Stimulated activated naive CD4-positive, alpha-beta T cell (primary cell): ENCODE measurements at regions not wholly inside any gene's neighbourhood (a gene's known extent, or its start where the extent isn't known, plus 50 kb on each side); places are given as distances from the start of the nearest gene placed in this dataset.

ENCODE experiments used
- DNase-seq, 6 experiments: peaks; one replicate each; lab custom pipeline; 2025; lab: John Stamatoyannopoulos, UW

DNA sequence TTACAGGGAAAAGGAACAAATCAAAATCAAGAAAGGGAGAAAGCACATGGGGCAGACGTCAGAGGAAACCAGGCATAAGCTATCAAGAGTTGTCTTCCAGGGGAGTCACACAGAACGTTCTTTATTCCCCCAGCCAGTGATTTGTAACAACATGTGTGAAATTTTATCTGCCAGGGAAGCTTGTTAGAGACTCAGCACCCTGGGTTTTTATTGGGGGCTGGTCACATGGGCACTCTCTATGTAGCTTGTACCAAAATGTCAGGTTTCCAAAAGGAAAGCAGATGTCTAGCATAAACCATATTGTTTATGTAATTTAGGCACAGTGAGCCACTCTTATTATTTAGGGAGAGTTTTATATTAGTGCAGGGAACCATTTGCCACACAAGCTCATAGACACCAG, 440.4 kb upstream of the DCN start:
- no peak for DNase-seq

DNA sequence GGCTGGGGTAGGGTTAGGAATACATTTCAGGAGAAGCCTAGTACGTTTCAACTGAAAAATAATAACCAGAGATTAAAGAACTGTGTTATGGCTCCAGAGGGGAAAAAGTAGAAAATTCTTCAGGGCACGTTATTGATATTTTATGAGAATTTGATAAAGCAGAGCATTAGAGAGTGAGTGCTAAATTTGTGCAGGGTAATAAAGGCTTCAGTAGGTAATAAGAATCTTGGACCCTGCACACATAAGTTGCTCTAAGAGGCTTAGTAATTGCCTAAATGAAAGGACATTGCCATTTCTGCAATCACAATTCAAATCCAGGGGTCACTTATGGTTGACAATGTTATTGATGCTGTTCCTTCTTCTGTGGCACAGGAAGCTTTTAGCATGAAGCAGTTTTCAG, 439.4 kb upstream of the DCN start:
- DNase-seq: no peak

DNA sequence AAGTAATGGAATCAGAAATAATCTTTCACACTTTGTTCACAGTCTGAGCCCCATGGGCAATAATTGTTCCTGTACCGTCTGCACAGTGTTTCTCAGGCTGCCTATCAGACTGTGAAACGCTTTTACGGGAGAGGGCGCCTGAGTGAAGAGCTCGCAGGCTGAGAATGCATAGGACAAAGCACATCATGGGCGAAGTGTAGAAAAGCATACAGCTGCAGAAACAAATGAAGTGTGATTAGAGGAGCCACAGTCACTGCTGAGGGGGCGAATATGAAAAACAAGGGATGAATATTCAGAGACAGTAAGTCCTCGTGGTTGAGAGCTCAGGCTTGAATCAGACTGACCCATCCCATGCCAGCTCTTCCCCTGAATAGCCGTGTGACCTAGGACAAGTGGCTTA, 438.4 kb upstream of the DCN start:
- no peak for DNase-seq

DNA sequence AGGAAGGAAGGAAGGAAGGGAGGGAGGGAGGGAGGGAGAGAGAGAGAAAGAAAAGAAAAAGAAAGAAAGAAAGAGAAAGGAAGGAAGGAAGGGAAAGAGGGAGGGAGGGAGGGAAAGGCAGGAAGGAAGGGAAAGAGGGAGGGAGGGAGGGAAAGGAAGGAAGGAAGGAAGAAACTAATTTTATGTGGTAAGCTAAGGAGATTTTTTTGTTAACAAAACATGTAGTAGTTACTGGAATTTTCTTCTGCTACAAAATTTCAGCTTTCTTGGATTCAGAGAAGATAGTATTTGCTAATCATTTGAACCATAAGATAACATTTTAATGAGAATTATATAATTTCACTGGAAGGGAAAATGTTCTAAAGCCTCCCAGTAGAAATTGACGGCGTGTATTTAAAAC, 437.8 kb upstream of the DCN start:
- no peak for DNase-seq

DNA sequence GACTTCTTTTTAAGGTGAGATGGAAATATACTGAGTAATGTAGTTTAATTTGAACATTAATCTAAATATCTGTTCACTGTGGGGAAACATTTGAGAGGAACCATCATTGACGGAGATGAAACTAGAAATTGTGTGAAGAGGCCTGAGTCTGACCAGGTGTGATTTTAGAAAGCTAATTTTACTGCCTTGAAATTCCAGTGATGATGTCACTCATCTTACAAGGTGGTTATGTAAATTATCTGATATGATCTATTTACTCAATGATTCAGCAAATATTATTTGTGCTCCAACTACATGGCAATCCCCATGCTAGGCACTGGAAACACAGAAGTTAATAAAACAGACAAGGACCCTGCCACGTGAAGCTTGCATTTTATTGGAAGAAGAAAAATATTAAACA, 435.7 kb upstream of the DCN start:
- no peak for DNase-seq

DNA sequence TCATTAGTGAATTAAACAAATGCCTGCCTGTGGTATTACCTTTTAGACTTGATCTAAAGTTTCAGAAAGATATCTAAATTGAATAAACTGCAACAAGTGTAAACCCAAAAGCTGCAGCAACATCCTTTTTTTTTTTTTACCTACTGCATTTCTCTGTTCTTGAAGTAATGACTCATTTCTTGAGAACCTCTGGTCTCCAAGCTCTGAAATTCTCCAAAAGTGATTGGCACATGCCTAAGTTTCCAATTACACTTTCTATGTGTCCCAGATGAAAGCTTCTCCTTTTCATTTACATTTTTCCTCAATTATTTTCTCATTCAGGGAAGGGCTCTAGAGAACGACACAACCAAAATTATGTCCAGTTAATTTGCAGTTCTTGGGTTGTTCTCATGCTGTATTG, 435.2 kb upstream of the DCN start:
- no peak for DNase-seq

DNA sequence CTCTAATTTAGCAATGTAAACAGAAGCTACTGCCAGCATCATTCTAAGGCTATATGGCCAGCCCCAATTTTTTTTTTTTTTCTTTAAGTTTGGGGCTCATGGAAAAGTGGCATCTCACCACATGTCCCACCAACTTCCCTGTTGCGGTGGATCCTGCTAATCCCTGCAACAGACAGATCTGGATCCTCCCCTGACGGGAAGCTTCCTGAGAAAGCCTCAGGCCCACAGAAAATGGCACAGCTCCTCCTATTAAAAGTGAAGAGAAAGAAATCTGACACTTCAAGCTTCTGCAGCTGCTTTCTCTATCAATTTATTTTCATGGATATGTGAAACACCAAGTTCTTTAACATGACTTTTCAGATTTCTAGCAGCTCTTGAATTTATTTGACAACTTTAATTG, 433.8 kb upstream of the DCN start:
- DNase-seq: no peak

DNA sequence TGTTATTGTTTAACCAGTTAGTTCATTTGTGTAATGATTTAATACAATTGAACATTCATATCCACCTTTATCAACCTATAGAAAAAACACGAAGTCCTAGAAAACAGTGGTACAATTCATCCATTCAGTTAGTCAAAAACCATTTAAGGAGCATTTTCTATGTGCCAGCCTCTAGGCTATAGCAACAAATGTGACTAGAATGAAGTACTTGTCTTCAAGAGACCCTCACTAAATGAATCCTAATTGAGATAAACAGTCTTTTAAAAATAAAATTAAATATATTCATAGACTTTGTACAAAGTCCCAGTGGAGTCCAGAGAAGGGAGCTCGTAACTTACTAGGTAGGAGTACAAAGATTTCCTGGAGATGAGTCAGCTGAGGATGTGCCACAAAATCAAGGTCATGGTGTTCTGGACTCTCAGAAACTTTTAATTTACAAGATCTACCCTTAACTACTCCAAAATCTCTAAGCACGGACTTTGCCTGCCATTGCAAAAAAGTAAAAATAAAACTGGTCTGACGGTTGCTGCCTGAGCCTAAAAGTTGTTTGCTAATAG, 430.7 kb upstream of the DCN start:
- DNase-seq: no peak

DNA sequence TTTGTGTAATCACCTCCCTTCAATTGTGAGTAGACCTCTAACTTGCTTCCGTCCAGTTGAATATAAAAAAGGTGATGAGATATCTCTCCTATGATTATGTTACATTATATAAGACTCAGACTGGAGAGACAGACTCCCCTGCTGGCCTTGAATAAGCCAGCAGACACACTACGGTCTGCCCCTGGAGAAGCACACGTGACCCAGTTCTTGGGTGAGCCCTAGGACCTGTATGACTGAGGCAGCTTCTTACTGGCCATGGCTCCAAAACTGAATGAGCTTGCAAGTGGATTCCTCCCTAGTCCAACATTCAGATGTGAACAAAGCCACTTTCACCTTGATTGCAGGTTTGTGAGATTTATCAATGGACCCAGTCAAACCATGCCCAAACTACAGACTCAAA, 427.9 kb upstream of the DCN start:
- DNase-seq: no peak

DNA sequence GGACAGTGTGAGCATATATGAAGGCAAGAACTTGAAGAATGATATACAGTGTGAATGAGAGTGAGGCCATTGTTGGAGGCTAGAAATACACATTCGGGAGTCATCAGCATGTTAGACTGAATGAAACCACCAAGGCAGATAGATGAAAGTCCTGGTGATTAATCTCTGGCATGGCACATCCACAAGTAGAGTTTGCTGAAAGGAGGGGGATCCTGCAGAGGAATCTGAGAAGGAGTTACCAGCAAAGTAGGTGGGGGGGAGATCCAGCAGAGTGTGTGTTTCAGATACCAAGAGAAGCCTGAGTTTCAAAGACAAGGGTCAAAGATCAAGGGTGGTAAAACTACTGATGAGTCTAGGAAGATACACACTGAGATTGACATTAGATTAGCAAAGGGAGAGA, 426.7 kb upstream of the DCN start:
- DNase-seq: no peak

DNA sequence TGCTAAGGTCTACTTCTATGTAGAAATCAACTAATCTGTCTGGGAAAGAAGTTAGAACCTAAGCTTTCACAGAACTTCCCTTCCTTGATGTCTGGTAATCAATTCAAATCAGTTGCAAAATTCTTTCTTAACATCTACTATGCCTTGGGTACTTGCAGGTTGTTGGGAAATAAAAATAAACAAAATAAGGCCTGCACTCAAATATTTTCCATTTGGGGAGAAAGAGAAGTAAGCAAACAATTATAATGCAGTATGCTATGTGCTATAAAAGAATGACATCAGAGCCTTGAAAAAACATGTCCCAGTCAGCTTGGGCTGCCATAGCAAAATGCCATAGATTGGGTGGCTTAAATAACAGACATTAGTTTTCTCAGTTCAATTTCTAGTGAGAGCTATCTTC, 425.9 kb upstream of the DCN start:
- DNase-seq: no peak

DNA sequence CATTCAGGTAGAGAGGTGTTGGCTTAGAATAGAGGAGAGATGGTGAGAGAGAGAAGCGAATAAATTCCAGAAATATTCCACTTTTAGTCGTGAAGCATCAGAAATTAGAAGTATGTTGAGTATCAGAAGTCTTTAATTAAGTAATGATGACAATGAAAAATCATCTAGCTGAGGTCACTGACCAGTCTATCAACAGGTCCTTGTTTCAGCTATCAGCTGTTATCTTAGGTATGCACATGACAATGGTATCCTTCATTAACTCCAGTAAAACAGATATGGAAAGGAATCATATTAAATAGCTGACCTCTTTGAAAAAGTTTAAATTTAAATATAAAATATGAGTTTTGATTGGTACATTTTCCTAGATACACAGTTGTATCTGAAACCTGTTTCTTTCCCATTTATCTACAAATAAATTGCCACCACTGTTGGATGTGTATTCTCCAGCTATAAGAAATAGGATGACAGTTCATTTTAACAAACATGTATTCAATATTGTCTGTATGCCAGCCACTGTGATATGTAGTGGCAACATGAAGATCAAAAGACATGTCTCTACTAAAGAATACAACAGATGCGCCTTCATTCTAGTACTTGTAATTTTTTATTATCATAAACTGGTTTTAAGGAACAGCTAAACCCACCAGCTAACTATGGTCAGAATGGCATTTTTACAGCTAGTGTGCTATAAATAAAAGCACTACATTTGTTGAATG, 424.2 kb upstream of the DCN start:
- no peak for DNase-seq

DNA sequence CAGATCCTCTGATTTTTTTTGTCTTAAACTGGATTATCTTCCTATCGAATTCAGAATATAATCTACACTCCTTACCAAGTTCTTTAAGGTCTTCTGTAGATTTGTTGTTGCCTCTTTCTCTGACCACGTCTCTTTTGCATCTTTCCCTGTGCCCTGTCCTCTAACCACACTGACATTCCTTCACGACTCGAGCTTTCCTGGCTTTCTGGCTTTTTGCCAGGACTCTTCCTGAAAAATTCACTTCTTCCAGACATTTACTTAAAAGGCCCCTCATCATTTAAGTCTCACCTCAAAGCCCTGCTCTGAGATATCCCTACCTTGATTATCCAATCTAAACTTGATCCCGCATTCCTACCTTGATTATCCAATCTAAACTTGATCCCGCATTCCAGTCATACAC, 422.3 kb upstream of the DCN start:
- DNase-seq: no peak

DNA sequence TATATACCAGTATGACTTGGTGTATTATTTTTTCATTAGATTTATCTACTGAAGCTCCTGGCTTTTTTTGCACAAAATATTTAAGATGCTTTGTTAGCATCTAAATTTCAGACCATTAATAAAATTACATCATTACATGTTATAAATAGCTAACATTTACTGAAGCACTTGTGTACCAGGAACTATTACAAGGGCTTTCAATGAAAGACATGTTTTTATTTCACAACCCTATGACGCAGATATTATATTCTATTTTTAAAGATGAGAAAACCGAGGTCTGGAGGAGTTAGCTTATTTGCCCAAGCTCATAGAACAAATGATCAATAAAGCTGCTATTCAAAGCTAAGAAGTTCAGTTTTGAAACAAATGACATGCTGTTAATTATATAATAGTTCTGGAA, 420.4 kb upstream of the DCN start:
- no peak for DNase-seq

DNA sequence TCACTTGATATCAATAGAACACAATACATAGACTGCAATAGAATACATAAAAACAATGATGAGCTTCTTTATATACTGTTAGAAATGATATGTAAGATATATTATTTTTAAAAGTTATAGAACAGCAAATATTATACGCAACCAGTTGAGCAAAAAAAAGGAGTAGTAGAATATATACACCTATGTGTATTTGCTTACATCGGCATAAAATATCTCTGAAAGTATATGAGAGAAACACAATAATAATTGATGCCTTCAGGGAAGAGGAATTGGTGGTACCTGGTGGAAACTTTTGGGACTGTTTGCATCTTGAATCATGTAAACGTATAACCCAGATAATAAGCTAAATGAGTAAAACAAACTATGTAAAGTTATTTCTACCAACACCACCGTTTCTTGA, 418.4 kb upstream of the DCN start:
- DNase-seq: no peak

DNA sequence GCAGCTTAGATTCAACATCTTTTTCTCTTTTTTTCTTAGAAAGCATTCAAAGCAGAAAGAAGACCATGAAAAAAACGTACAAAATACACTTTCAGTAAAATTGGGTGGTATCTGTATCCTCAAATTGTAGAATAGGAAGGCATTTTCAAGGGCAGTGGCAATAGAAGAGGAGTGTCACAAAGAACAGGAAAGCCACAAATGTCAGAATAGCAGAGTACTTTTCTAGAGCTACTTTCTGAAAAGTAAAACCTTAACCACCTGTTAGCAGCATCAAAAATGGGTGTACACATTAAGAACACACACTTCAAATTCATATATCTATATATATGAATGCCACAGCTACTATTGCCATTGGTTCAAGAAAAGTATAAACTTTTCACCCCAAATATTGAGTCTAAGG, 412.1 kb upstream of the DCN start:
- DNase-seq: no peak

DNA sequence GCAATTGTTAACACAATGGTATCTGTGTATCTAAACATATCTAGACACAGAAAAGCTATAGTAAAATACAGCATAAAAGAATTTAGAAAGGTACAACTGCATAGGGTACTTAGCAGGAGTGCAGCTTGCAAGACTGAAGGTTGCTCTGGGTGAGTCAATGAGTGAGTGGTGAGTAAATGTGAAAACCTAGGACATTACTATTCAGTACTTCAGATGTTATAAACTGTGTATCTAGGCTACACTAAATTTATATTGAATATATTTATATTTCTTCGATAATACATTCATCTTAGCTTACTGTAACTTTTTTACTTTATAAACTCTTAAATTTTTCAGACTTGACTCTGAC, 409.0 kb upstream of the DCN start:
- no peak for DNase-seq

DNA sequence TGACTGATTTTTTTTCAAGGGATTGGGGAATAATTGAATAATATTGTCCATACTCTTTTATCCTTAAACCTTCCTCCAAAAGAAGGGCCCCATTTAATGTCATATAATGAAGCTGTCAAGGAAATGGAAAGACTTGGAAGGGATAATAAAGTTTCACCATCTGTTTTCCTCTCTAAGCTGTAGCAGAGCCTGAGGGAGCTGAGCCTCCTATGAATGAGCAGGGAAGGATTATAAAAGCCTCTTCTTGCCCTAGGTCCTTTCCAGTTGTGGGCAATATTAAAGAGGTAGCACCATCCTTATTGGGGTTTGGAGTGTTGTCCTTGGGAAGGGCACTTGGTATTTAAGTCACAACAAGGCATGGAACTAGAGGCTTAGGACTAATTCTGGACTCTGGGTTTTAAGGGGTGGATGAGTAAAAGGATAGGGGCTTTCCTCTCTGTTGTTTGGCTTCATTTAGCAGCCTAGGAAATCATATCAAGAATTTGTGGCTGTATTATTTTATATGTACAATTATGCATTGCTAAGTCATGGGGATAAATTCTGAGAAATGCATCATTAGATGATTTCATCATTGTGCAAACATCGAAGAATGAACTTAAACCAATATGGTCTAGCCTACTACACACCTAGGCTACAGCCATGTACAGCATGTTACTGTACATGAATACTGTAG, 408.5 kb upstream of the DCN start:
- DNase-seq: no peak

DNA sequence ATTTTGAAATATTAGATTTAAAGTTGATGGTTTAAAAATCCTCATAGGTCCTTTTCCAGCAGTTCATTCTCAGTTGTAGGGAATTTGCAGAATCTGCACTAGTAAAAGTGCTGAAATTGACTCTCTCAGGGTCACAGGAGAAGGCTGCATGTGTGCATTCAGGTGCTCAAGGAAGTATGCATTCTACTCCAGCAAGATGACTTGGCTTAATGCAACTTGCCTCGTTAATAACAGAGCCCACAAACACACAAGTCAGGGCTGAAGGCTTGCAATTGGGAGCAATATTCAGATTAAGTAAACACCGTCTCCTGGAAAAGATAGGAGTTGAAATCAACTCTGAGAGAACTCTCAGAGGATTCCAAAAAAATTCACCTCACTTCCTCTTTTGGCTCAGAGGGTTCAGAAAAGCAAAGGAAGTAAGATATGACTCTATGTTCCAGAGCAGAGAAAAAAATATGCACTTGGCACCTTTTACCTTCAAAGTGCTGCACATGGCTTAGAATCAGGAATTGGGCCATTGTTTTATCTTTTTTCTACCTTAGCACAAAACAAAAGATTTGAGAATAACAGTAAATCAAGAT, 406.3 kb upstream of the DCN start:
- no peak for DNase-seq

DNA sequence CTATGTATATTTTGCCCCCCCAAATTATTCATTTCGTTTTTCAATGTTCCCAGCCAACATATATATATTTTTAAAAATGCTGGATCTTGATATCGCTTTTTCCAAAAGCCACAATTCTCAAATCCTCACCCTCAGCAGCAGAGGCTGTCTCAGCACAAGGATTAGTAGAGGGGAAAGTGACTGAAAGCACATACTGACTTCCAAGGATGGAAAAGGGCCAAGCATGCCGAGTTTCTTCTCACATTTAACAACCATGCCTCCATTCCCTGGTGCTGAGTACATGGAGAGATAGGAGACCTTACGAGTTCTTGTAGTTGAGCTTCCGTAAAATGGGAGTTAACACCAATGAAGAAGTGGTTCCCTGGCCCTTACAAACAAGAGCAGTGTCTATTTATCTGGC, 403.4 kb upstream of the DCN start:
- no peak for DNase-seq

DNA sequence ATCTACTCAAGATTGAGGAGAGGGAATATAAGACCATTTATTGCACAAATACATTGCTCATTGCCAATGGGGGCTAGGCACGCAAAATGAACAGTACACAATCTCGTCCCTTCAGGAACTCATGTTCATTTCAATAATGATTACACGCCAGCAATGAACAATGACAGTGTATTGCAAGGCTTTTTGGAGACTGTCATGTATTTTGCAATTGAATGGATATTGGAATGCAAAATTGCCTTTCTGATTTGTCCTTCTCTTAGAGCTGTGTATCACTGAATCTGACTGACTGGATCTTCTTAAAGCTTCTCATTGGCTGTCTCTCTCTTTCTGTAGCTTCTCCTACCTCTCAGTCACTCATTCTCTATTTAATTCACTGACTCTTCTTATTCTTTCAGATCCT, 400.2 kb upstream of the DCN start:
- no peak for DNase-seq

DNA sequence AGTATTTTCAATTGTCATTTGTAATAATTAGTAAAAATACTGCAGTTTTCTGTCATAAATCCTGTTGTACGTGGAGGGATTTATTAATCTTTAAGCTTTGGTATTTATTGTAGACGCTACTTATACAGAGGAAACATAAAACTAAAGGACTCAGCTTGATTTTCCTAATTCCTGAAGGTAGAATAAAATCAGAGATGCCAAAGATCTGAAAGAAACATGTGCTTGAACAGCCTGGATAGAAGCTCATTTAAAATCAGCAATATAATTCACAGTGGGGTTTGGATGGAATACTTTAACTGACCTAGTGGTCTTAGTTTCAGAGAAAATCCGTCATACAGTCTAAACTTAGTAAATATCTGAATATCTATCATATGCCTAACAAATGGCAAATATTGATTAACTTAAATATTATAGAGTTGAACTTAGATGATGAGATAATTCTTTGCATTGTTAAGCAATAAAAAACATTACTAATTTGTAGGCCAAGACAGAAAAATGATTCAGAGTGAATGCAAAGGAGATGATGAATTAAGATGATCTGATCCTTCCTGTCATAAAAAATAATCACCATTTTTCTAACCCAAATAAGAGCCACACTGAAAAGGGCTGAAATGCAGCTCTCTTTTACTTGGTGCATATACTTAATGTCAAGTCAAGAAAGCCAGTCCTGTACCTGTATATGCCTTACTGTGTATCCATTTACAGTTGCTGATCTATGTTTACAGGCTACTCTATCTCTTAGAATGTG, 397.1 kb upstream of the DCN start:
- no peak for DNase-seq
